ENCODE measurements at regions not wholly inside any gene's neighbourhood (a gene's known extent, or its start where the extent isn't known, plus 50 kb on each side); places are given as distances from the start of the nearest gene placed in this dataset.

GRCh38 chr2:2812117-2812516 is 481.0 kb upstream of the MYT1L start:
- TF ChIP-seq CTCF (conservative IDR thresholded peaks at IDR 0.05 in 1 of 2, IDR thresholded peaks at IDR 0.05 in 1 of 2; ENCODE audit: extremely low read depth in 1 of 2, insufficient read depth in 1 of 2, low read depth in 1 of 2, low read length in 2 of 2) (no peak), EZH2 (IDR thresholded peaks at IDR 0.05; ENCODE audit: borderline replicate concordance, low read length) (no peak)

All from mammary epithelial cell (primary cell).